T1000 (cell line): ENCODE measurements at regions not wholly inside any gene's neighbourhood (a gene's known extent, or its start where the extent isn't known, plus 50 kb on each side); places are given as distances from the start of the nearest gene placed in this dataset.
A peak's percentile ranks its signal among the peaks of the same experiment; 100 is the strongest.
"Not testable (repeated sequence)": the region's sequence is repeated elsewhere in the genome, so short reads cannot be mapped to it uniquely, and the experiment has no call there.

Source experiments
- DNase-seq: peaks from one replicate; lab custom pipeline; 2025; ENCODE audit warnings: mixed read lengths; lab: John Stamatoyannopoulos, UW

GRCh38 chr3:30521156-30521715 lies 85.2 kb upstream of the TGFBR2 start:
- DNase-seq = no peak

- DNase-seq = no peak
These were observed 83.9 kb upstream of the TGFBR2 start for GRCh38 chr3:30522476-30522875.

GRCh38 chr3:30523366-30523765 lies 83.0 kb upstream of the TGFBR2 start:
- no peak for DNase-seq

- DNase-seq = no peak
These were observed 81.9 kb upstream of the TGFBR2 start for GRCh38 chr3:30524357-30525040.

- DNase-seq = no peak
These were observed 80.4 kb upstream of the TGFBR2 start for GRCh38 chr3:30526031-30526430.

- DNase-seq = no peak
These were observed 79.2 kb upstream of the TGFBR2 start for GRCh38 chr3:30527186-30527585.

GRCh38 chr3:30527720-30528119 lies 78.7 kb upstream of the TGFBR2 start:
- DNase-seq = no peak

GRCh38 chr3:30530084-30530483 lies 76.3 kb upstream of the TGFBR2 start:
- DNase-seq = no peak

- no peak for DNase-seq
These were observed 75.3 kb upstream of the TGFBR2 start for GRCh38 chr3:30531017-30531570.

GRCh38 chr3:30535525-30535924 lies 70.9 kb upstream of the TGFBR2 start:
- no peak for DNase-seq

- DNase-seq = no peak
These were observed 67.6 kb upstream of the TGFBR2 start for GRCh38 chr3:30538791-30539190.

GRCh38 chr3:30539206-30539605 lies 67.2 kb upstream of the TGFBR2 start:
- no peak for DNase-seq

GRCh38 chr3:30539772-30540171 lies 66.6 kb upstream of the TGFBR2 start:
- DNase-seq = no peak

- DNase-seq = not testable (repeated sequence)
These were observed 65.2 kb upstream of the TGFBR2 start for GRCh38 chr3:30541156-30541555.

- no peak for DNase-seq
These were observed 63.5 kb upstream of the TGFBR2 start for GRCh38 chr3:30542897-30543296.

- DNase-seq = peak; percentile 16
These were observed 61.6 kb upstream of the TGFBR2 start for GRCh38 chr3:30544812-30545211.

- DNase-seq = no peak
These were observed 59.5 kb upstream of the TGFBR2 start for GRCh38 chr3:30546934-30547333.

- DNase-seq = no peak
These were observed 58.7 kb upstream of the TGFBR2 start for GRCh38 chr3:30547716-30548115.

- DNase-seq = no peak
These were observed 57.8 kb upstream of the TGFBR2 start for GRCh38 chr3:30548600-30548999.

GRCh38 chr3:30549600-30549999 lies 56.8 kb upstream of the TGFBR2 start:
- no peak for DNase-seq

GRCh38 chr3:30550246-30550645 lies 56.2 kb upstream of the TGFBR2 start:
- DNase-seq = no peak

GRCh38 chr3:30551266-30551665 lies 55.1 kb upstream of the TGFBR2 start:
- no peak for DNase-seq

- DNase-seq = no peak
These were observed 54.5 kb upstream of the TGFBR2 start for GRCh38 chr3:30551927-30552326.
